ENCODE measurements at regions not wholly inside any gene's neighbourhood (a gene's known extent, or its start where the extent isn't known, plus 50 kb on each side); places are given as distances from the start of the nearest gene placed in this dataset.

- Histone ChIP-seq H3K9me3 (ENCODE audit: low read depth, low read length, poor library complexity, severe bottlenecking) (no peaks in the 10 kb centered on the region), H3K27me3 (replicated peaks; ENCODE audit: insufficient read depth, low read depth, low read length, poor library complexity) (peaks cover 55% of the 10 kb centered on the region), H3K4me3 (ENCODE audit: low read depth, low read length, poor library complexity, severe bottlenecking) (no peak overlapping the region), H3K4me1 (ENCODE audit: insufficient read depth, low read length, poor library complexity, severe bottlenecking) (peaks cover 13% of the 10 kb centered on the region), H3K27ac (ENCODE audit: low read depth, low read length, poor library complexity, severe bottlenecking) (no peak overlapping the region), H3K36me3 (ENCODE audit: insufficient read depth, low read length, poor library complexity, severe bottlenecking) (no peaks in the 10 kb centered on the region)
- CTCF ChIA-PET = interaction anchor here (0.6 kb wide), 1 partner anchor 179 kb away, joined by 3 read pairs; no protein-coding TSS in a partner anchor
- POLR2A ChIA-PET (ENCODE audit: low non-redundant PET) = no interaction called here
- BruUV-seq (replicated peaks) = no TSS peak
- intact Hi-C loops (cut with micrococcal nuclease; ENCODE audit: unreplicated experiment) = no loop called here
- no peak for TF ChIP-seq CTCF (conservative IDR thresholded peaks at IDR 0.05; ENCODE audit: low read depth, low read length)
- no peak for TF ChIP-seq EZH2 (IDR thresholded peaks at IDR 0.05; ENCODE audit: borderline replicate concordance, low read depth, low read length, poor library complexity, severe bottlenecking)
- no peak for DNase-seq (ENCODE audit: low spot score)
Measured at GRCh38 chr9:78573205-78573604, 276.3 kb downstream of the PSAT1 start.

- intact Hi-C loops (cut with micrococcal nuclease; ENCODE audit: unreplicated experiment) = no loop called here
- H3K4me1 ChIP-seq (ENCODE audit: insufficient read depth, low read length, poor library complexity, severe bottlenecking) = peaks cover 13% of the 10 kb centered on the region
- H3K27me3 ChIP-seq (replicated peaks; ENCODE audit: insufficient read depth, low read depth, low read length, poor library complexity) = peaks cover 57% of the 10 kb centered on the region
- no peak for TF ChIP-seq CTCF (conservative IDR thresholded peaks at IDR 0.05; ENCODE audit: low read depth, low read length)
- POLR2A ChIA-PET (ENCODE audit: low non-redundant PET) = no interaction called here
- H3K36me3 ChIP-seq (ENCODE audit: insufficient read depth, low read length, poor library complexity, severe bottlenecking) = no peaks in the 10 kb centered on the region
- no peak for DNase-seq (ENCODE audit: low spot score)
- no peak overlapping the region for H3K4me3 ChIP-seq (ENCODE audit: low read depth, low read length, poor library complexity, severe bottlenecking)
- H3K9me3 ChIP-seq (ENCODE audit: low read depth, low read length, poor library complexity, severe bottlenecking) = no peaks in the 10 kb centered on the region
- no TSS peak for BruUV-seq (replicated peaks)
- no peak overlapping the region for H3K27ac ChIP-seq (ENCODE audit: low read depth, low read length, poor library complexity, severe bottlenecking)
- CTCF ChIA-PET = interaction anchor here (0.6 kb wide), 1 partner anchor 178 kb away, joined by 3 read pairs; no protein-coding TSS in a partner anchor
Measured at GRCh38 chr9:78573669-78574068, 276.7 kb downstream of the PSAT1 start.

- DNase-seq (ENCODE audit: low spot score) = peak; percentile 32
- no peak overlapping the region for H3K27ac ChIP-seq (ENCODE audit: low read depth, low read length, poor library complexity, severe bottlenecking)
- POLR2A ChIA-PET (ENCODE audit: low non-redundant PET) = no interaction called here
- intact Hi-C loops (cut with micrococcal nuclease; ENCODE audit: unreplicated experiment) = no loop called here
- H3K36me3 ChIP-seq (ENCODE audit: insufficient read depth, low read length, poor library complexity, severe bottlenecking) = no peaks in the 10 kb centered on the region
- peaks cover 13% of the 10 kb centered on the region for H3K4me1 ChIP-seq (ENCODE audit: insufficient read depth, low read length, poor library complexity, severe bottlenecking)
- CTCF ChIA-PET = no interaction called here
- peaks cover 65% of the 10 kb centered on the region for H3K27me3 ChIP-seq (replicated peaks; ENCODE audit: insufficient read depth, low read depth, low read length, poor library complexity)
- TF ChIP-seq CTCF (conservative IDR thresholded peaks at IDR 0.05; ENCODE audit: low read depth, low read length) (no peak), EZH2 (IDR thresholded peaks at IDR 0.05; ENCODE audit: borderline replicate concordance, low read depth, low read length, poor library complexity, severe bottlenecking) (no peak)
- no TSS peak for BruUV-seq (replicated peaks)
- no peaks in the 10 kb centered on the region for H3K9me3 ChIP-seq (ENCODE audit: low read depth, low read length, poor library complexity, severe bottlenecking)
- no peak overlapping the region for H3K4me3 ChIP-seq (ENCODE audit: low read depth, low read length, poor library complexity, severe bottlenecking)
Measured at GRCh38 chr9:78574354-78575045, 277.6 kb downstream of the PSAT1 start.

All from A673 (cell line).